ENCODE measurements at regions not wholly inside any gene's neighbourhood (a gene's known extent, or its start where the extent isn't known, plus 50 kb on each side); places are given as distances from the start of the nearest gene placed in this dataset.

DNA sequence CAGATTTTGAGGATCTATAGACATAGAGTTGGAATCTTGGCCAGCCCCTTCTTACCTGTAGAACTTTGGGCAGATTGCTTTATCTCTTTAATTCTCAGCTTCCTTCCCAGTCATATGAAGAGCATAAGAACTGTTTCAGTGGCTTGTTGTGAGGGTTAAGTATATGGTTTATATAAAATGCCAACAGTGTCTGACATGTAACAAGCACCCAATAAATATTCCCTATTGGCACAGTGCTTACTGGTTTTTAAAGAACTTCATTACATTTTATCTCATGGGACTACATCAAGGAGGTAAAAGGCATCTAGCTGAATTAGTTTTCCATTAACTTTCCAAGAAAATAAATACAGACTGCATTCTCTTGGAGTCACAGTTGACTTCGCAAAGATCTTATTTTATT is 106.7 kb upstream of the LIMCH1 start:
- H3K27ac ChIP-seq, result no peak overlapping the region
- TF ChIP-seq ZFX (IDR thresholded peaks at IDR 0.05; ENCODE audit: borderline replicate concordance), result no peak
- TF ChIP-seq, protein P1, sequence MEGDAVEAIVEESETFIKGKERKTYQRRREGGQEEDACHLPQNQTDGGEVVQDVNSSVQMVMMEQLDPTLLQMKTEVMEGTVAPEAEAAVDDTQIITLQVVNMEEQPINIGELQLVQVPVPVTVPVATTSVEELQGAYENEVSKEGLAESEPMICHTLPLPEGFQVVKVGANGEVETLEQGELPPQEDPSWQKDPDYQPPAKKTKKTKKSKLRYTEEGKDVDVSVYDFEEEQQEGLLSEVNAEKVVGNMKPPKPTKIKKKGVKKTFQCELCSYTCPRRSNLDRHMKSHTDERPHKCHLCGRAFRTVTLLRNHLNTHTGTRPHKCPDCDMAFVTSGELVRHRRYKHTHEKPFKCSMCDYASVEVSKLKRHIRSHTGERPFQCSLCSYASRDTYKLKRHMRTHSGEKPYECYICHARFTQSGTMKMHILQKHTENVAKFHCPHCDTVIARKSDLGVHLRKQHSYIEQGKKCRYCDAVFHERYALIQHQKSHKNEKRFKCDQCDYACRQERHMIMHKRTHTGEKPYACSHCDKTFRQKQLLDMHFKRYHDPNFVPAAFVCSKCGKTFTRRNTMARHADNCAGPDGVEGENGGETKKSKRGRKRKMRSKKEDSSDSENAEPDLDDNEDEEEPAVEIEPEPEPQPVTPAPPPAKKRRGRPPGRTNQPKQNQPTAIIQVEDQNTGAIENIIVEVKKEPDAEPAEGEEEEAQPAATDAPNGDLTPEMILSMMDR (IDR thresholded peaks at IDR 0.05), result no peak

DNA sequence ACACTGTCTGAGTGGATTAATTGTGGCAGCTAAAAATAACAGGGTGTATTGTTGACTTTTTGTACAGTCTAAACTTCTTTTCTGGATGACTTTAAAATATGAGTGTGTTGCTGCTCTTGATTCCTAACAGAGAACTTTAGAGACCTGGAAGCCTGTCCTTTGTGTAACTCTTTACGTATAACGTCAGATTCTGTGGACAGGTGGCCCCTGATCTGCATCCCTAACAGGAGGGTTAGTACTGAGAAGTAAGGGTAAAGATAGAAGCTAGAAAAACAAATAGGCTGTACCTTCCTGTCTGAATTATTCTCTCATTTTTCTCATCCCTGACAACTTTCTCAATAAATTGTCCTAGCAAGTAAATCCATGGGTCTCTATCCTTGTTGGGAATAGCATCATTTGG is 105.7 kb upstream of the LIMCH1 start:
- TF ChIP-seq, protein P1 (IDR thresholded peaks at IDR 0.05), result no peak
- no peak for TF ChIP-seq ZFX (IDR thresholded peaks at IDR 0.05; ENCODE audit: borderline replicate concordance)
- H3K27ac ChIP-seq, result no peak overlapping the region

DNA sequence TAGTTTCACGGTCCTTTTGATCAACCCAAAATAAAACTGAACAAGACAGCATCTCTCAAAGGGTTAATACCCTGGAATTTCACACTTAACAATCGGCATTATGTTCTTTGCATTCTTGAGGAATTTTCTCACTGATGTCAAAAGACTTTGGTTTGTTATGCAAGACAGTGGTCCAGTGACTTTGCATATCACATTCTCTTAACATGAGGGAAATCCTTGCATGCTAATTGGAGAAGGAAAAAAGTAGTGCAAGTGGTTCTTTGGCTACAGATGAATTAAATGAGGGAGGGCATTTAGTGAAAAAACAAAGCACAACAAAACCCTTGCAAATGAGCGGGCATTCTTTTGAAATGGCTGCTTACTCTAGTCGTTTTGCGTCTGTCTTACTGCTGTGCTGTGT is 105.1 kb upstream of the LIMCH1 start:
- H3K27ac ChIP-seq, result no peak overlapping the region
- TF ChIP-seq ZFX (IDR thresholded peaks at IDR 0.05; ENCODE audit: borderline replicate concordance), result no peak
- TF ChIP-seq, protein P1 (IDR thresholded peaks at IDR 0.05), result no peak

DNA sequence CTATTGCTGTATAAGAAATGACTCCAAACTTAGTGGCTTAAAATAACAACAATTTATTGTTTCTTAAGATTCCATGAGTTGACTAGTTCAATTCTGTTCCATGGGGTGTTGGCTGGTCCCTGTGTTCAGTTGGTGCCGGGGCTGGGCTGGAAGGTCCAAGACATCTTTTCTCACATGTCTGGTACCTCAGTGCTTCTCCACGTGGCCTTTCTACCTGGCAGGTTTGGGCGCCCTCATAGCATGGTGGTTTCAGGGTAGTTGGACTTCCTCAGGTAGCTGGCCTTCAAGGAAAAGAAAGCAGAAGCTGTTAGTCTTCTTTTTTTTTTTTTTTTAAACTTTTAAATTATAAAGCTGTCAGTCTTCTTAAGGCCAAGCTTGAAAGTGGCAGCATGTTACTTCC is 104.6 kb upstream of the LIMCH1 start:
- TF ChIP-seq, protein P1 (IDR thresholded peaks at IDR 0.05), result no peak
- no peak overlapping the region for H3K27ac ChIP-seq

DNA sequence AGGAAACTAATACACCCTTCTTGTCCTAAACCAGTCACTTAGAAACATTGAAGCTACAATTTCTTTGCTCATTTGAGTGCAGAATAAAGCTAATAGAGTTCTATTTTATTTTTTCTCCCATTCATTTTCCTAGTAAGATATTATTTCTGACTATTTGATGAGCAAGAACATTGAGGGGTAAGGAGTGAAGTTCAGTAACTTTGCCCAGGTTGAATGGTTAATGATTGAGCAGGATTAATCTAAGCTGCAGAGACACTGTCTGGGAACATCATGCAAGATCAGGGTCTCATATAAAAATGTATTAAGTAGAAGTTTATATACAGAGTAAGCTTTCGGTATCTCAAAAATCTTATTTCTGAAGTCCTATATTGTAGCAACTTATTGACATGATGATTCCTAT is 102.4 kb upstream of the LIMCH1 start:
- no peak for TF ChIP-seq ZFX (IDR thresholded peaks at IDR 0.05; ENCODE audit: borderline replicate concordance)
- TF ChIP-seq, protein P1 (IDR thresholded peaks at IDR 0.05), result no peak

DNA sequence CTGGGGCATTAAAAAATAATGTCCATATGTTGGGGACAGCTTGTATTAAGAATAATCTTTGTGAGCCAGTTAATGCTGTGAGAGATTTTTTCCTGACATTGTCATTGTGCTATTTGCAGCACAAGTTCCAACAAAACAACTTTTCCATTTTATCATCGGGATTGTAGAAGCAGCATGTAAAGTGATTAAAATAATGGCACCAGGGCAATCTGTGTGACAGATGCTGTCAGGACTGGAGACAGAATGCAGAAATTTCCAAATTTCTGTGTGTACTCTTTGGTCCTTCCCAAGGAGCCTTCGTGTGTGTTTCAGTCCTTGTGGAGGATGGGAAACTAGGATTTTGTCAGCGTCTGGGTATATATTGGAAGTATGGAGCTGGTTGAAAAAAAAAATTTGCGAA is 101.5 kb upstream of the LIMCH1 start:
- H3K27ac ChIP-seq, result no peak overlapping the region
- TF ChIP-seq ZFX (IDR thresholded peaks at IDR 0.05; ENCODE audit: borderline replicate concordance), result no peak
- TF ChIP-seq, protein P1 (IDR thresholded peaks at IDR 0.05), result no peak

More for the DNA sequence above, 102.4 kb upstream of the LIMCH1 start:
- H3K27ac ChIP-seq, result no peak overlapping the region

DNA sequence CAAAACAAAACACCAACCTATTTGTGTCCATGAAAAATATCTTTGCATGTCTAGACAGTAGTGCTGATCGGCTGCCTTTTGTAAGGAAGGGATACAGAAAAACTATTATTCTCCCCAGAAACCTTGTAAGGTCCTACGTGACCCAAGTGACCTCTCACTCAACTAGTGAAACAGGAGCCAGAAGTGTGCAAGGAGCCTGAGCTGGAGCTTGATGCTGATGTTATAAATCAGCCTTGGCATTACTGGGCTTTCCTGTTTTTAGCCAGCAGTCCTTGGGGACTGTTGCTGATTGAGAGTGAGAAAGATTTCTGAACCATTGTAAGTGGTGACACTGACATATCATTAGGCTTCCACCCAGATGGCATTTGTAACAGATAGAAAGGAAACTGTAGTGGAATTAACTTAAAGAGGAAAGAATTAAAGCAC is 100.8 kb upstream of the LIMCH1 start:
- H3K27ac ChIP-seq, result no peak overlapping the region
- TF ChIP-seq, protein P1 (IDR thresholded peaks at IDR 0.05), result no peak
- no peak for TF ChIP-seq ZFX (IDR thresholded peaks at IDR 0.05; ENCODE audit: borderline replicate concordance)
